Urothelium cell line (cell line): ENCODE measurements at regions not wholly inside any gene's neighbourhood (a gene's known extent, or its start where the extent isn't known, plus 50 kb on each side); places are given as distances from the start of the nearest gene placed in this dataset.
"Not testable (repeated sequence)": the region's sequence is repeated elsewhere in the genome, so short reads cannot be mapped to it uniquely, and the experiment has no call there.

Experiments used
- DNase-seq: peaks from one replicate; pipeline ENCODE4 v3.0.0; 2011; ENCODE audit warnings: low spot score, mixed read lengths
- FAIRE-seq: peaks from 2 replicates; lab custom pipeline; 2011; peaks lifted over from hg19 to GRCh38; lab: Jason Lieb, UNC

DNA sequence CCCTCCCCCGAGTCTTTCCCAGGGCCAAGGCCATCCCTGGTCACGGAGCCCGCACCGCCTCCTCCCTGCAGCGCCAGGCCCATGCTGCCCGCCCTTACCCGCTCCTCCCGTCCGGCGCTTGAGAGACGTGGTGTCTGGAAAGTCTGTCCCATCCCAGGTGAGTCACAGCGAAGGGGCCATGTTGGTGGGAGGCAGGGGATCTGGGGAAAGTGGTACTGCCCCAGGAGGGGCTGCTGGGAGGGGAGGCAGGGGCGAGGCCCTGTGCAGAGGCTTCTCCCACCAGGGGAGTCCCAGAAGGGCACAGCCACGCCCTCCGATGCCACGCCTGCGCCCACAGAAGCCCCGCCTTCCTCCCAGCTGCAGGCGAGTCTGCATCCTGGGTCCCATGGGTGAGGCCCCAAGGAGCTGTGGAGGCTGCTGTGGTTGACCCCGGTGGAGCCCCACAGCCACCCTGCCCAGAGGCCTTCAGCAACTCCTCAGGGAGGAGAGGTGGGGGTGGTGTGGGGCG, 107.0 kb upstream of the PPP1R26 start:
- no peak for FAIRE-seq
- no peak for DNase-seq

DNA sequence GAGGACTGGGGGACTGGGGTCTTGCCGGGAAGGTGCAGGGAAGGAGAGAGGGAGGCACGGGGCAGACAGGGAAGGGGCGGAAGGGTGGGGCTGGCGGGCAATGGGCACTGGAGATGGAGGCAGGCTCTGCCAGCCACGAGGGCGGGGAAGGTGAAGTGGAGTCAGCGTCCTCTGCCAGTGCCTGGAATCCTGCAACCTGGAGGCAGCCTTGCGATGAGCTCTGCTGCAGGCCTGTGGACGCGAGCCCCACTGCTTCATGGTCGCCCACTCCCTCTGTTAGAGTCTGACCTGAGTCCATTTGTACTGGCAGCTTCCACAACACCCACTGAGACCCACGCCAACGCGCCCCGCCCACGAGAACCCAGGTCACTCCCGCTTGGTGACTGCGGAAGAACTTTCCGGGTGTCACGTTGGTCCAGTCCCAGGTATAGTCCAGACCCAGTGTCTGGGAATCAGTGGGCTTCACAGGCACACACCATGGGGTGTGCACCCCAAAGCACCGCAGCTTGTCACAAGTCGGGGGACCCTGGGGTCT, 106.4 kb upstream of the PPP1R26 start:
- no peak for DNase-seq
- FAIRE-seq: no peak

DNA sequence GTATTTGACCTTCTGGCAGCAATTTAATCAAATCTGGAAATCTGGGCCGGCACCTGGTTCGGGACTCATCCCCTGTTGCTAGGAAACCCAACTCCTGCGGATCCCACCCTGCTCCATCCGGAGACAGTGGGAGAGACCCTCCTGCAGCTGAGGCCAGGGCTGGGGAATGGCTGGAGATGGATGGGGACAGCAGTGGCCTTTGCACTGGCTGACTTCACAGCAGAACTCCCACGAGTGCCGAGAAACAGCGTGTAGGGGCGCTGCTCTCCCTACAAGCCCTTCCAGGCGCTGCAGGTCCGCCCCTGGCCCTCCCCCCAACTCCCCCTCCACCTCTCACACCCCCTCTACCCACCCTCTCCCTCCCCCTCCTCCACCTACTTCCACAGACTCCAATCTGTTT, 105.8 kb upstream of the PPP1R26 start:
- DNase-seq: no peak
- no peak for FAIRE-seq

DNA sequence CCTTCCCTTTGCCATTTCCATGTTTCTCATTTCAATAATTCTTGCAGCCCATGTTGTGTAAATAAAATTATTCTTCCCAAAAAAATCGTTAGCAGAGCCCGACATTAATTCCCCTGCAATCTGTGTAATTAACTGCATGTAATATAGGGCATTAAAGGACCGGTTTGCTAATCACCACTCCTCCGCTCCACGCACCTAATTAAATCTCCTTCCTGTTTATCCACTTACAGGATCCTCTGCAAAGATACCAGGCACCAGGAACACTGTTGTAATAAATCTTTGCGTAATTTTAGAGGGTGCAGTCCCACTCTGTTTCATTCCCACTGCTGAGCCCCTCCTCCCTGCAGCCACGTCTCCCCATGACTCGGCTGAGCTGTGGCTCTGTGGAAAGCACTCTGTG, 105.0 kb upstream of the PPP1R26 start:
- no peak for DNase-seq

DNA sequence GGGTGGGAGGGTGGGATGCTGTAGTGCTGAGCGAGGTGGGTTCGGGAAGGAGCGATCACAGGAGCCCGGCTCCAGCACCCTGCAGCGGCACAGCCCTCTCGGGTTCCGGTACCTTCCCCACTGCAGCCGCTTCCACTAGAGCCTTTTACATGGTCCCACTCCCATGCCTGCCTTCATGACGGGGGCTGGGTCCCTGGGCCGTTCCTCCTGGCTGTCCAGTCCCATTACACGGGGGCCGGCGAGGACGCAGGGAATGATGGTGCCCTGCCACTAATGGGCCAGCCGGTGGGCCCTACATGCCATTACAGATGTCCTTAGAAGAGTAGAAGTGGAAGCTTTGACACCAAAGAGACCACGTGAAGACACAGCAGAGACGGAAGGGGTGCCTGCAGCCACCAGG, 104.6 kb upstream of the PPP1R26 start:
- DNase-seq: no peak
- no peak for FAIRE-seq

More for the DNA sequence above, 105.0 kb upstream of the PPP1R26 start:
- no peak for FAIRE-seq

DNA sequence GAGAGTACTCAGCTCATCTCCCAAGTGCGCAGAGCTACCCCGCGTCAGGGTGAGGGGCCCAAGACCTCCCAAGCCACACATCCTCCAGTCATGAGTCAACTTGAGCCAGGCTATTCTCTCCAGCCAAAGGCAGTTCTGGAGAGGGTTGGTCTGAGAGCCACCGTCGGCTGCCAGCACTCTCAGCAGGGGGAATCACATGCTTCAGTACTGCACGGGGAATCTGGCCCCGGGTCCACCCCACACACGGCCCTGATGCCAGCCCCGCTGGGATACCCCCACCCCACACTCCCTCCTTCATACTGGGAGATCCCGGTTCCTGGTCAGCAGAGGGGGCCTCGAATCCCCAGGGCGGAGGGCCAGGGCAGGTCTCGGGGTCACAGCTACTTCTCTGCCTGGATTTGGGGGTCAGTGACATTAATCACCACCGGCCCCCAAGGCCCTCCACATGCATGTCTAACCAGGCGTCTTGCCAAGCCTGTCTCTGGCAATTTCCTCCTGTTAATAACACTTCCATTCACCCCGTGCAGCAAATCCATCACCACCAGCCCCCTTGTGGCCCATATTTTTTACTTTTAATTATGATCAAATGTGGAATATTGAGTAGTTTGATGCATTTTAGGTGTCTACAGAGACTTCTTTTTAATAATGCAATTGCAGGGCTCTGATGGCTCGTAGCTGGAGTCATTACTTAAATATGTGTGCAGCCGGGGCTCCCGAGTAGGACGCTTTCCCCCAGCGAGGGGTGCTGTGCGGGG, 102.9 kb upstream of the PPP1R26 start:
- FAIRE-seq: no peak

DNA sequence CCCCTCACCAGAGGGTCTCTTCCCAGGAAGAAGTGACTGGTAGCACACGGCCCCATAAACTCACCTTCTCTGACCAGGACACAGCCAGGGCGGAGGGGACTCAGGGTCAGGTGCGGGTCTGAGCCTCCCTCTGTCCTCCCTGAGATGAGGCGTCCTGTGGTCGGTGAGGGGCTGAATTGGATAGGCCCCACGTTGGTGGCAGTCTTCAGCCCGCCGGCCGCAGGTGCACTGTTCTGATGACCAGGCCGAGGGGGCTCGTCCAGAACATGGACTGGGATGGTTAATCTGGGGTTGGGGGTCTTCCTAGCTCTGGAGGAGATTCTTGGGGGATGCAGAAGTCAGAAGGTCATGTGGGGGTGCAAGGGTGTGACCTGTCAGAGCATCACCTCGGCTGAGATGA, 102.2 kb upstream of the PPP1R26 start:
- no peak for FAIRE-seq
- no peak for DNase-seq

More for the DNA sequence above, 102.9 kb upstream of the PPP1R26 start:
- DNase-seq: no peak

DNA sequence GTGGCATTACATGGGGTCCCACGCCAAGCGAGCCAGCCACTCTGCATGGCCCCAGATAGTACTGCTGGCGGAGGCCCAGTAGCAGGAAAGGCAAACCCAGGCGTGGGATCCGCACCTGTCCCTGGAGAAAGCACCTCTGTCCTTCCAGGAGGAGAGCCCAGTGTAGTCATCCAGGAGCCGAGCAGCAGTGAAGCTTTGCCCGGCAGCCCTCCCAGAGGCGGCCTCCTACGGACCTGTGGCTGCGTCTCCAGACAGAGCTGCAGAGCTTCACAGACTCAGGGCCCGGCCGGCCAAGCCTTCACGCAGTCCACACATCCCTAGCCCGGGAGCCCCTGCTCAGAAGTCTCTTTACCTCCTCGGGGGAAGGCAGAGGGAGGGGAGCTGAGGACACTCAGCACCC, 100.8 kb upstream of the PPP1R26 start:
- FAIRE-seq: no peak

DNA sequence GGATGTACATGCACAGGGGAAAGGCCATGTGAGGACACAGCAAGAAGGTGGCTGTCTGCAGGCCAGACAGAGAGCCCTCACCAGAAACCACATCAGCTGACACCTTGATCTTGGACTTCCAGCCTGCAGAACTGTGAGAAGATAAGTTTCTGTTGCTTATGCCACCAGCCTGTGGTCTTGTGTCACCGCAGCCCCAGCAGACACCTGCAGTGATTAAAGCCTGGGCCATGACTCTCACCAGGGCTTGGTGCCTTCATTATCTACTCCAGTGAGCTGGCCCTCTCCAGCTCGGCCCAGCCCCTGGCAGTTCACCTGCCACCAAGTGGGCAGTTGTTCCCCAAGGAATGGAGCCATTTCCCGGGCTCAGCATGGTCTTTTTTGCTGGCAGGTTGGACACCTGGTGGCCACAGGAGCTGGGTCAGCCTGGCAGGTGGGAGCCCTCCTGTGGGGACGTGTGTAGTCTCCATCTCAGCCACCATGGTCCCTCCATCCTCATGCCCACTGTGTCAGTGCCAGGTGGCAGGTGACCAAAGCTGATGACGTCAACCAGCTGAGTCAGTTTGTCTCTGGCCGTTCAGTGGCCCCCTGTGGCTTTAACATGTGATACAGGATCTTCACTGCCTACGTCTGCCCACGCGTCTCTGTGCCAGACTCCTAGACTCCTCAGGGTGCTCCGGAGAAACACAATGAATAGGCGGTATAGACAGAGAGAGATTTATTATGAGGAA, 99.9 kb upstream of the PPP1R26 start:
- DNase-seq (peak; percentile 35), FAIRE-seq (no peak)

More for the DNA sequence above, 100.8 kb upstream of the PPP1R26 start:
- DNase-seq: no peak

DNA sequence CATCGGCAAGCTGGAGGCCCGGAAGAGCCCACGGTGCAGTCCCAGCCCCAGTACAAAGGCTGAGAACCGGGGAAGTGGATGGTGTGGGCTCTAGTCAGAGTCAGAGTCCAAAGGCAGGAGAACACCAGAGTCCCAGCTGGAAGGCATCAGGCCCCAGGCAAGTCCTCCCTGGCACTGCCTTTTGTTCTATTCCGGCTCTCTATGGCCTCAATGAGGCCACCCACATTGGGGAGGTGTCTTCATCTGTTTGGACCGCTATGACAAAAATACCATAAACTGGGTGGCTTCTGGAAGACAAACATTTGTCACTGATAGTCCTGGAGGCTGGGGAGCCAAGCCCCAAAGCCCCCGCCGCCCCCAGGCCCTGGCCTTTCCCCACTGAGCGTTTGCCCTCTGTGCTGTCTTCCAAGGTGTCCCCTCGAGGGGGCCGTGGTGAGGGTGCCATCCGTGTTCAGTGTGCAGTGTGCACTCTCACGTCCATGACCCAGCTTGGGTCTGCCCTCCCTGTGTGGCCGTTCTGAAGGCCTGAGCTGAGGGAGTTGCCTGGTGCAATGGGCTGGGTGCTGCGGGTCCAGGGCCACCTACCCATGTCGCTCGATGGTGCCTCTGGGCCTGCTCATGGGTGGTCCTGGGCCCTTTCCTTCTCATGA, 99.1 kb upstream of the PPP1R26 start:
- FAIRE-seq: no peak
- DNase-seq: peak; percentile 10

DNA sequence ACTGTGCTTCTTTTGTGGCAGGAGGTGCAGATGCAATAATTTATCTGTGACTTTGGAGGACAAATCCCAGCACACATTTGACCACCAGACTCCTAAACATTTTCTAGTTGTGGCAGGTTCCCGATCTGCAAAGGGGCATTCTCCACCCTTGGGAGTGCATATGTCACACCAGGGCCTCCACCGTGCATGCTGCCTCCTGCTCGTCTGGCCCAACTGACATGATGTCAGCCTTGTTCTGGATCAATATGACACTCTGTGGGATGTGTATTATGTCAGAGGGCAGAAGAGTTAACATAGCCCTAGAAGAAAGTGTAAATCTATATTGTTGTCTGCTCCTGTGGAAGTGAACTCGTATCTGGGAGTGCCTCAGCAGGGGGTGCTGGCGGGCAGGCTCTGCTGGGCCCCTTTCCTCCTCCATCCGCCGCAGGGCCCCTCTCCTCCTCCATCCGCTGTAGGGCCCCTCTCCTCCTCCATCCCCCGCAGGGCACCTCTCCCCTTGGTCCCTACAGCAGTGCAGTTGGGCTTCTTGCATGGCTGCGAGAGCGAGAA, 97.7 kb upstream of the PPP1R26 start:
- DNase-seq: no peak
- FAIRE-seq: no peak

DNA sequence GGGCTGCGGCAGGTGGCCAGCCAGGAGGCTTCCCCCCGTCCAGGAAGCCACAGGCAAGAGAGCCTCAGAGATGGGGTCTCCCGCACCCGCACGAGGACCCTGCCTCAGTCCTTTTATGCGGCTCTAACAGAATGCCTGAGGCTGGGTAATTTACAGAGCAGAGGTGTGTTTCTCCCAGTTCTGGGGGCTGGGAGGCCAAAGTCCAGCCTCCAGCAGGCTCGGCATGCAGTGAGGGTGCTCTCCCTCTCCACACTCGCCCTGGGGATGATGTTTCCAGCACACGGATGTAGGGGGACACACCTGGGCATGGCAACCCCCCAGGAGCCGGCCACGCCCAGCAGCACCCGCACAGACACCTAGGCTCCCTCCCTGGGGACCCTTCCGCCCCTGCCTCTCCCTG, 95.4 kb upstream of the PPP1R26 start:
- FAIRE-seq (no peak), DNase-seq (no peak)

DNA sequence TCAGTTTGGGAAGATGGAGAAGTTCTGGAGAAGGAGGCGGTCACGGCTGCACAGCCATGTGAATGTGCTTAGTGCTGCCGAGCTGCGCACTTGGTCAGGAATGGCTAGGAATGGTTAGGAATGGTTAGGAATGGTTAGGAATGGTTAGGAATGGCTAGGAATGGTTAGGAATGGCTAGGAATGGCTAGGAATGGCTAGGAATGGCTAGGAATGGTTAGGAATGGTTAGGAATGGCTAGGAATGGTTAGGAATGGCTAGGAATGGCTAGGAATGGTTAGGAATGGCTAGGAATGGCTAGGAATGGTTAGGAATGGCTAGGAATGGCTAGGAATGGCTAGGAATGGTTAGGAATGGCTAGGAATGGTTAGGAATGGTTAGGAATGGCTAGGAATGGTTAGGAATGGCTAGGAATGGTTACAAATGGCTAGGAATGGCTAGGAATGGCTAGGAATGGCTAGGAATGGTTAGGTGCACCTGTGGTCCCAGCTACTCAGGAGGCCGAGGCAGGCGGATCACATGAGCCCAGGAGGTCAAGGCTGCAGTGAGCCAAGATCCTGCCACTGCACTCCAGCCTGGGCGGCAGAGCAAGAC, 94.7 kb upstream of the PPP1R26 start:
- FAIRE-seq, DNase-seq: not testable (repeated sequence)

DNA sequence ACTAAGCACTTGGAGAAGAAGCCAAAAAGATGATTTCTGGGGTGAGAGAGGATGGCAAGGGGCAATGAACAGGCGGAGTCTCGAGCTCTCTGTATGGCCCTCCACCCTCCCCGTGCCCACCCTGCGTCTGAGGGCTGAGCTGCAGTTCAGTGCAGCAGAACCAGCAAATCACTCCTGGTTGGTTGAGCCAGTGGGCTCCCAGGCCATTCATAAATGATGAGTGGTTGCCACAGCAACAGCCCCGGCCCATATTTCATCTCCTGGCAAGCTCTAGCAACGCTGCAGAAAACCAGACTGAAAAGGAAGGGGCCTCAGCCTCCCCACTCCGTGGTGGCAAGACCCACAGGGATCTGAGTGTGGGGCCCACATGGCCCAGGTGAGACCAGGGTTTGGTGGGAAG, 93.8 kb upstream of the PPP1R26 start:
- no peak for FAIRE-seq
- no peak for DNase-seq

DNA sequence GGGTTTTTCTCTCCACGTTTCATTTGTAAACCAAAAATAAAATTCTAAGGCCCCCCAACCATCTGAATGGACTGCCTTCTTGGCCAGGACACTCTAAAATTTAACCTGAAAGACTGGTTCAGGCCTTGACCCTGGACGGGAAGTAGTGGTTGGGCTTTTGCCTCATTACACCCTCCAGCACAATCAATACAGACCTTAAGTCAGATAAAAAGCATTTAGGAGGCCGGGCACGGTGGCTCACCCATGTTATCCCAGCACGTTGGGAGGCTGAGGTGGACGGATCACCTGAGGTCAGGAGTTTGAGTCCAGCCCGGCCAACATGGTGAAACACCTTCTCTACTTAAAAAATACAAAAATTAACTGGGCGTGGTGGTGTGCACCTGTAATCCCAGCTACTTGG, 91.6 kb upstream of the PPP1R26 start:
- FAIRE-seq (no peak), DNase-seq (no peak)

DNA sequence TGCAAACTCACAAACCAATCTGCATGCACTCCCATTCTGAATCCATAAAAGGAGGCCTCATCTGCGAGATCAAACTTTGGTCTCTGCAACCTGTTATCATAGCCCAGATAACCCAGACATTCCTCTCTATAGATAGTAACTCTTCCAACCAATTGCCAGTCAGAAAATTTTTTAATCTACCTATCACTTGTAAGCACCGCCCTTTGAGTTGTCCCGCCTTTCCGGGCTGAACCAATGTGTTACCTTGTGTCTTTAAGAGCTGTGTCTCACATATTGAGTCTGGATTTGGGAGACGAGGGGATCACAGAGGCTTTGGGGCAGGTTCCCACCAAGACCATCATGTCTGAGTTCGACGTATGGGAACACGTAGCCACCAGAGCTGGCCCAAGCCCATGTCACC, 91.1 kb upstream of the PPP1R26 start:
- no peak for DNase-seq

DNA sequence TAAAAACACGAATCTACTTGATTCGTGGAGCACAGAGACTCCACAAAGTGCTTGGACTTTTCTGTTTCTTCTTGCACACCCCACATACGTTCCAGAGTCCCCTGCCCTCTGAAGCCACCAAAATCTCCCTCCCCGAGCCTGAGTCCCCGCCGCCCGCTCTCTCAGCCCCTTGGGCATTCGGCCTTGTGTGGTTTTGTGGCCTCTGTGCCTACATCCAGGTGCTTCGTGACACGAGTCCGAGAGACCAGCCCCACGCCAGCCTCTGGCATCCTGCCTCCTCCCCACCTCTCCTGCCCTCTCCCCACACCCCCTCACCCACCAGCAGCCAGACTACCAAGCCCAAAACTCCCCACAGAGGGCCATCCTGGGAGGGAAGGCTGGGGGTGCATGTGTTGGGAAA, 87.8 kb upstream of the PPP1R26 start:
- DNase-seq (no peak), FAIRE-seq (no peak)

More for the DNA sequence above, 91.1 kb upstream of the PPP1R26 start:
- no peak for FAIRE-seq

DNA sequence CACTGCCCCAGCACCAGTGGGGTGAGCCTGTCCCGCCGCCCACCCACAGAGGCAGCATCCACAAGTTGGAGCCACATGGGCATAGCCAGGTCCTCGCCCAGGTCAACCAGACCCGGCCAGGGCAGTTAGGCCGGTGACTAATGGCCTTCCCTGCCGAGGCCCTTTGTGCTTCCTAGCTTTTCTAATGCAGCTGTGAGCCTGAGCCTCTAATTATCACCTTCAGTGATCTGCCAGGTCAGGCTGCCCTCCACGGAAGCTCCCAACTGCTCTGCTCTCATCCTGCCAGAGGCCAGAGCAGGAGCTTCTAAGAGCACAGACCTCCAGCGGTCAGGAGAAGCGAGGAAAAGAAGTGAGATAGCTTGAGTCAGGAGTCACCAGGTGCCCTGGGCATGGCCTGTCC, 87.1 kb upstream of the PPP1R26 start:
- no peak for DNase-seq
- FAIRE-seq: no peak

DNA sequence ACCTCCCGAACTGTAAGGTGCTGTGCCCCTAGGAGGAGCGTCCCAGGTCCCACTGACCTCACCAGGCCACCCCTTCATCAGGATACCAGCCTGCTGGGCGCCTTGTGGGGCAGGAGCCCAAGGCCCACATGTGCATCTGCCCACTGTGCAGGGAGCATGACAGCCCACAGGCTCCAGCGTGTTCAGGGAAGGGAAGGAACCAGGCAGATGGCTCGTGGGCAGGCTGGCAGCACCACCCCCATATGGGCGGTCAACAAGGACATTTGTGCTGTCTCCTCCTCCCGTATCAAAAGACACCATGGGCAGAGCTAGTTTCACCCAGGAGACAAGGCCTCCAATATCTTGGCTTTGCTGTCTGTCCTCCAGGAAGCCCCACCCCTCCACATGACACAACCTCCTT, 85.5 kb upstream of the PPP1R26 start:
- DNase-seq (no peak), FAIRE-seq (no peak)

DNA sequence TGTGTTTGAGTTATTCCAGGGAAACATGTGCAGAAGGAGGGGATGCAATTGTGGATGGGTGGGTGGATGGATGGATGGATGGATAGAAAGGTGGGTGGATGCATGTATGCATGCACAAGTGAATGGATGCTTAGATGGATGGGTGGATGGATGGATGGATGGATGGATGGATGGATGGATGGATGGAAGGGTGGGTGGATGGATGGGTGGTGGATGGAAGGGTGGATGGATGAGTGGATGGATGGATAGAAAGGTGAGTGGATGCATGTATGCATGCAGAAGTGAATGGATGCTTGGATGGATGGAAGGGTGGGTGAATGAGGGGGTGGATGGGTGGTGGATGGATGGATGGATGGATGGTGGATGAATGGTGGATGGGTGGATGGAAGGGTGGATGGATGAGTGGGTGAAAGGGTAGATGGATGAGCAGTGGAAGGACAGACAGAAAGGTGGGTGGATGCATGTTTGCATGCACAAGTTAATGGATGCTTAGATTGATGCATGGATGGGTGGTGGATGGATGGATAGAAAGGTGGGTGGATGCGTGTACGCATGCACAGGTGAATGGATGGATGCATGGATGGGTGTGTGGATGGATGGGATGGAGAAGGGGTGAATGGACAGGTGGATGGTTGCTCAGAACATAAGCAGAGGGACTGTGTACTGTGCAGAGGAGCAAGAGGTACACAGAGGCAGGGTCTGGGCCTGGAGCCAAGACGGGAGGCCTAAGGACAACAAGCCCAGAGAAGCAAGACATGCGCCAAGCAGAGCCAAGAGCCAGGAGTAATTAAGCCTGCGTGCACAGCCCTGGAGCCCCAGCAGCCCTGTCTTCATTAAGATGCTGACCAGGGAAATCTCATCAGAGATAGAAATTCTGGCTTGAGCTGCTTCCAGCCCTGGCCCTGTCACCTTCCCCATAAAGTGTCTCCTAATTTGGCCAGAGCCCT, 84.6 kb upstream of the PPP1R26 start:
- DNase-seq: no peak
- peak; percentile 58 for FAIRE-seq
